GM21529 (cell line): ENCODE measurements at regions not wholly inside any gene's neighbourhood (a gene's known extent, or its start where the extent isn't known, plus 50 kb on each side); places are given as distances from the start of the nearest gene placed in this dataset.

Source experiments
- ATAC-seq: cut with Tn5 transposase; IDR thresholded peaks from one replicate; pipeline ENCODE4 v1.9.1; 2021; ENCODE audit not compliant: unreplicated experiment

GRCh38 chr5:60206234-60206633, 312.7 kb upstream of the PDE4D start:
- ATAC-seq: no peak

DNA sequence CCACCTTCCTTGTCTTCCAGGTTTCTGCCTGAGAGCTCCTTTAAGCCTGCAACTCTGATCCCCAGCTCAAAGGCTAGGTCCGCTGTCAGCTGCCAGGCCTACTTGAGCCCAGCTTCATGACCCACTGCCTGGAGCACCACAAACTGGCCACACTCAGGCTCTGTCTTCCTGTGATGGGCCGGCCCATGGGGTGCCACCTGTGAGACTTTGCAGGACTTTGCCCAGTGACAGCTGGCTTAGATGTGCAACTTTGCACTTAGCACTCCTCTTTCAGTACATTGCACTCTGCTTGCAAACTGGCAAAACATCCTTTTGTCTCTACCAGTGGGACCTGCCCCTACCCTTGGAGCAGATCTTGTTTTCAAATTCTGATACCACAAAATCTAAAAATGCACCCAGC, 311.5 kb upstream of the PDE4D start:
- ATAC-seq: no peak

- no peak for ATAC-seq
Observed at GRCh38 chr5:60196385-60197113, 303.0 kb upstream of the PDE4D start.

- ATAC-seq: no peak
Observed at GRCh38 chr5:60195551-60195950, 302.0 kb upstream of the PDE4D start.

- no peak for ATAC-seq
Observed at GRCh38 chr5:60195083-60195482, 301.6 kb upstream of the PDE4D start.

GRCh38 chr5:60185231-60186099, 291.9 kb upstream of the PDE4D start:
- no peak for ATAC-seq

- no peak for ATAC-seq
Observed at GRCh38 chr5:60184606-60185005, 291.1 kb upstream of the PDE4D start.

GRCh38 chr5:60183881-60184280, 290.4 kb upstream of the PDE4D start:
- no peak for ATAC-seq

GRCh38 chr5:60178101-60178500, 284.6 kb upstream of the PDE4D start:
- no peak for ATAC-seq

GRCh38 chr5:60177596-60177995, 284.1 kb upstream of the PDE4D start:
- no peak for ATAC-seq

DNA sequence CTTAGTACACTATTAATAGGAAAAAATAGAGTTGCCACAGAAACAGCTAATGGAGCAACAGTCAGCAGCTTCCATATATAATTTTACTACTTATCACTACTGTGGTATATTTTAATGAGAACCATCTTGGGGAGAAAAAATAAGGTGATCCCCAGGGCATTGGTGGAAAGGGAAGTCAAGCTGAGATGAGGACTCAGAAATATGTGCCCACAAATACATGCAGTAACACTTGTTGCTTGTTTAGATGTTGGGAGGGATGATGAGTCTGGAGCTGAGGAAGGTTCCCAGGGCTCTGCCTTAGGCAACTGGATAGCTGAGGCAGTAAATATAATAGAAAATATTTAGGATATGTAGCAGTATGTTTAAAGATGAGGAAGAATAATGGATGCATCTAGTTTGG, 280.1 kb upstream of the PDE4D start:
- no peak for ATAC-seq

DNA sequence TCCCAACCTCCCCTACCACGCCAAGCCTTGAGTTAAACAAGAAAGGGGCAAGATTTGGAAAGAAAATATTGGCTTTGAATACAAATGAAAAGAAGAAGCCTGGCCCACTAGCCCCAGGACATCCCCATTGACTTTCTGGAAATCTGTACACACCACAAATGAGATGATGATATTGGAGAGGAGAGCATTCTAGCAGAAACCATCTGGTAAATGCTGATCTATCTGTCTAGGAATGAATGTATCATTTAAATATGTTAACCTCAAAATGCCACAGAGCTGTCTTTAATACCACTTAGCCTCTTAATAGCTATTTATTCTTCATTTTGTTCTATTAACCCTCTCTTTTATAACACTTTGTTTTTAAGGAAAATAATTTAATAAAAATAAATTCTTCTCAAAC, 270.2 kb upstream of the PDE4D start:
- ATAC-seq: no peak

DNA sequence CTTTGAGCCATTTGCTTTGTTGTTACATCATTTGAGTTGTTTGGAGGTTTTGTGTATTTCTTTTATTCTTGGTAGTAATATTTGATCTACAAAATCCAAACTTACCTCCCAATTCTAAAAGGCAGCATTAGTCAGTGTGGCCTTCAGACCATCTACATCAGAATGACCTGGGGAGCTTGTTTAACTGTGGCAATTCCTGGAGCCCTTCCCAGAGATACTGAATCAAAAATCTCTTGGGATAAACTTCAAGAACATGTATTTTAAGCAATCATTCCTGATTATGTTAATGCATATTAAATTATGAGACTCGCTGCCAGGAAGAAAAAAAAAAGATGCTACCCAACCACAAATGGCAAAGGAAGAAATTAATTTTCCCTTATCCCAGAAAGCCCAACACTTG, 268.9 kb upstream of the PDE4D start:
- ATAC-seq: no peak

DNA sequence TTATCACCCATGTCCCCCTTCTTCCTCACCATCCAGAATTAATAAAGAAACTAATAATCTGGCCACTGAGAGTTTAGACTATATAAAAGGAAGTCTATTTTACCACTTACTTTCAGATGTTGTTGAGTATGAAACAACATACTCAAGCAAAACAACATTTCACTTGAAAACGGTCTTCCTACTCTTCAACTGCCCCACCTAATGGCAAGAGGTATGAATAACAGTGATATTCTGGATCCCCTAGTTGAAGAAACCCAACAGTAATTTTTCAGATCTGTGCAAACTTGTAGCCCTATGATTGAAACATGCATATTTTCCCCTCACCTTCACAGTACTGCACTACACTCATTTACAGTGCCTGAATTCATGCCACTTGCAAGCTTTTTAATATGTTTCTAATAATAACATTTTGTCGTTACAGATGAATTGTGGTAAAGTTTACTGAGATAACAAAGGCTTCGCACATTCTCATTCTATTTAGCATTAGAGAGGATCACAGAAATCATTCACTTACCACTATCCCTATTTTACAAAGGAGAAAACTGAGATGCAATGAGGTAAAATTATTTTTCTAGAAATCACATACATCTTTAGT, 267.9 kb upstream of the PDE4D start:
- no peak for ATAC-seq

GRCh38 chr5:60149081-60149480, 255.6 kb upstream of the PDE4D start:
- ATAC-seq: no peak

DNA sequence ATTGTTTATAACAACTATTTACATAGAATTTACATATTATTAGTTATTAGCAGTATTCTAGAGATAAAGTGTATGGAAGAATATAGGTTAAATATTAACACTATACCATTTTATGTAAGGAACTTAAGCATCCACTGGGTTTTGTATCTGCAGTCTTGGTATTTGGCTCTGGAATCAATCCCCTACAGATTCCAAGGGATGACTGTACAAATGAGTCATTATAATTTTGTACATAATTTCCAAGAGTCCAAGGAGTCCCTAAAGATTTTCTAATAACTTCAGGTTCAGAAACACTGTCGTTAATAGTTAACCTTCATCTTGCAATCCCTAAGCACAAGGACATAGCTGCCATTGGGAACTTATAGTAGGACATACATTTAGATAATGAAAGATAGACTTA, 254.8 kb upstream of the PDE4D start:
- no peak for ATAC-seq

DNA sequence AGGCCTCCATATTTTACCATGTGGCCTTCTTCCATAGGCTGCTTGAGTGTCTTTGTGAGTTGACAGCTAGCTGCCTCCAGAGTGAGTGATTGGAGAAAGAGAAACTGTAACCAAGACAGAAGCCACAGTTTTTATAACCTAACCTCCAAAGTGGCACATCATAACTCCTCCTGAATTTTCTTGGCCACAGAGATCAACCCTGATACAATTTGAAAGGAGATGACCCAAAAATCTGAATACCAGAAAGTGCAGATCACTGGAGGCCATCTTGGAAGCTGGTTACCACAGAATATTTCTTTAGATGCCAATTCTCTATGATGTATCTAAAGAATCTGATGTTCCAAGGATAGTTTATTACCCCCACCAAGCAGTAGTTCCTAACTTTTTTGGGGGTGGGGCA, 254.3 kb upstream of the PDE4D start:
- ATAC-seq: no peak

GRCh38 chr5:60143942-60144549, 250.5 kb upstream of the PDE4D start:
- no peak for ATAC-seq

DNA sequence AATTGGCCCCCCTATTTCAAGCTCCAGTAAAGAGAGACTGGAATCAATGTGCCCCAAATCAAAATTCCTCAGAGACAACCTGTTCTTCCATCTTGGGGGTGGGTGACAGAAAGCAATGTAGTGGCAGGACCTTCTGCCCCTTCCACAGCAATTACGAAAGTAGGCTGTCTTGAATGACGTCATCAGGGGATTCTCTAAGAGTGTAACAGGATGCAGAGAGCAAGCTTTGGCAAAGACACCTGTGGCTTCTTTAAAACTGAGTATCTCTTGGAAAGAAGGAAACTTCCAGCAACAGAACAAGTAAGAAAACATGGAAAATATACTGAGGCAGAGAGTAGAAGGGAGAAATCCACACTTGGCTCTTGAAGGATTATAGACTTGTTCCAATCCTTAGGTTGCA, 247.6 kb upstream of the PDE4D start:
- ATAC-seq: no peak

GRCh38 chr5:60136841-60137240, 243.3 kb upstream of the PDE4D start:
- ATAC-seq: no peak

- no peak for ATAC-seq
Observed at GRCh38 chr5:60131504-60131903, 238.0 kb upstream of the PDE4D start.

DNA sequence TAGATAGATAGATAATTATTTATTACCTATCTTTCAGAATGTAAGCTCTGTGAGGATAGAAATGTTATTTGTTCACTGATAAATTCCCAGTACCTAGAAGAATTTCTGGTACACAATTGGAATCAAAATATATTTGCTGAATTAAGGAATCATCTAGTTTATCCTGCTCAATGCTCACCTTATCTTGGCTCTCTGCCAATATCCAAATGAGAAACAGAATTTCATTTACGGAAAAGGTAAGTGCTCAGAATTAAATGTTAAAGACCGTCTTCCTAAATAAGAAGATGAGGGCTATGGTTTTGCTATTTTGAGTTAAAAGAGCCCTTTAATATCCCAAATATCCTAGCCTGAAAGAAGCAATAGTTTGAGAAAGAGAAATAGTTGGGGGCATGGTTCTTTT, 232.1 kb upstream of the PDE4D start:
- ATAC-seq: no peak
